IPS-18c (cell line): ENCODE measurements at regions not wholly inside any gene's neighbourhood (a gene's known extent, or its start where the extent isn't known, plus 50 kb on each side); places are given as distances from the start of the nearest gene placed in this dataset.

ENCODE experiments used
- H3K4me3 ChIP-seq: 2 replicates; pipeline ENCODE4 v1.7.0; 2013; ENCODE audit warnings: low read depth, mild to moderate bottlenecking, low read length, moderate library complexity; ENCODE audit not compliant: insufficient read depth
- H3K9me3 ChIP-seq: one replicate; pipeline ENCODE4 v1.6.1; 2013; ENCODE audit warnings: mild to moderate bottlenecking, low read length, moderate library complexity; ENCODE audit not compliant: control insufficient read depth, insufficient read depth

DNA sequence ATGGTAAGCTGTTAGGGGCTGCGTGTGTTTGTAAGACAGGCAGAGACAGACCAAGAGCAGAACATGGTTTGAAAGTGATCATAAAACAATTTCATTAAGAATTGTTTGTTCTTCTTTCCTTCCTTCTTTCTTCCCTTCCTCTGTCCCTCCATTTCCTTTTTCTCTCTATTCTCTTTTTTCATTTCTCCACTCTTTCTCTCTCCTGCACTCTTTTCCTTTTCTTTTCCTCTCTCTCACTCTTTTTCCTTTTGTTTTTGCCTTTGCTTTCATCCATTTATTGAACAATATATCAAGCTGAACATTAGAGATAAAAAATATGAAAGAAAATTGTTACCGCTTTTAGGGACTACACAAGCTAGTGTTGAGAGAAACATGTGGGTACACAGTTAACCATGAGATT lies 62.2 kb upstream of the GOLIM4 start:
- H3K4me3 ChIP-seq, result no peak overlapping the region
- H3K9me3 ChIP-seq, result no peaks in the 10 kb centered on the region

DNA sequence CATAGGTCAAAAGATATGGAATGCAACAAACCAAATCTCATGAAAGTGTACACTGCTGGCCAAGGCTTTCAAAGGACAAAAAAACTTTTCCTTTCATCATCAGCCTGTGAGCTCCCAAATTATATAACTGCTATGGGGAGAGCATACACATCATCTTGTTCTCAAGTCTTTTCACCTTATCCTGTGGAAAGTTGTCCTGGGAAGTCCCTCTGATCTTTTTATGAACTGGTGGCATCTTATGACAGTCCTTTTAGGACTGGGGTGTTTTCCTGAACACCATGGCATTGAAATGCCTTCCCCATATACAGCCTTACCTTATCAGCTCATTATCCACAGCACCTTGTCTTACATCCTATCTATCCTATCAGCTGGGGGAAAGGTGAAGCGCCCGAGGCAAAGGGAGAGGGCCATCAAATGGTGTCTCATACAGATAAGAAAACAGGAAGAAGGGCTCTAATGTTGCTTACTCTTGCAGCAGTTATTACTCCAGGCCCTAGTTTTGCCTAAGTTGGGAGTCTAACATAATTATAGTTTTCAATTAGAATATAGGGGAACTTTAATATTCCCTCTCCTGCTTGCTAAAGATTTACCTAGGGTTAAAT lies 61.5 kb upstream of the GOLIM4 start:
- no peak overlapping the region for H3K4me3 ChIP-seq
- peaks cover 2% of the 10 kb centered on the region for H3K9me3 ChIP-seq

DNA sequence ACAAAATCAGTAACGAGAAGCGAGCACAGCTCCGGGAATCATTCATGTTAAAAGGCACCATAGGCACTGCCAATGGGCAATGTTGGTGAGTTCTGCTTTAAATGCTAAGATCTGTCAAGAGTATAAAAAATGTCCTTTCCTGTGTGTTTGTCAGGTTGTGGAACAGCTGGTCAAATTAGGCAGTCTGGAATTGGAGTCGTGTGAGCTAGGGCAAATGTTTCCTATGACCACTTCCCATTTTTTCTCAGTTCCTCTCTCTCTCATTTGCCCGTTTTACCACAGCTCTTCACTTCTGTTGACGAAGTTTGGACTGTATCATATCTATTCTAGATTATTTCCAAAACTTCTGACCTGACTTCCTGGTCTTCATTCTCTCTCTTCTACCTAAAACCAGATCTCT lies 60.8 kb upstream of the GOLIM4 start:
- H3K4me3 ChIP-seq, result no peak overlapping the region
- peaks cover 4% of the 10 kb centered on the region for H3K9me3 ChIP-seq

- peaks cover 4% of the 10 kb centered on the region for H3K9me3 ChIP-seq
- H3K4me3 ChIP-seq, result no peak overlapping the region
These were observed 59.6 kb upstream of the GOLIM4 start for GRCh38 chr3:168155303-168155702.

DNA sequence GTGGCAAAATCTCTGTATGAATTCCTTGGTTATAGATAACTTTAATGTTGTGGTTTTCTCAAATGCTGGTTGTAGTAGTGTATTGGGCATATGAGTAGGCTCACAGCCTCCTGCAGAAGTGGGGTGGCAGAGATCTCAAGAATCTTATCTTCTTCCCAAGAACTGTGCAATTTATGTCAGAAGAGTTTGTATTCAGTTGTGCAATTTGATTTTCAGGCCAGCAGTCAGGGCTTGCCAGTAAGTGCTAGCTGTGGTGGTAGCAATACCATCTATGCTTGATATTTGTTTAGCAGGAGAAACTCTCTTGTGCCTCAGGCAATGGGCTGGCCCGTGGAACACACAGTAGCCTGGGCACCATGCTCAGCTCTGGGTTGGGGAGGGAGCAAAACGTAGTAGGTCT lies 58.4 kb upstream of the GOLIM4 start:
- Histone ChIP-seq H3K4me3 (no peak overlapping the region), H3K9me3 (peaks cover 4% of the 10 kb centered on the region)

DNA sequence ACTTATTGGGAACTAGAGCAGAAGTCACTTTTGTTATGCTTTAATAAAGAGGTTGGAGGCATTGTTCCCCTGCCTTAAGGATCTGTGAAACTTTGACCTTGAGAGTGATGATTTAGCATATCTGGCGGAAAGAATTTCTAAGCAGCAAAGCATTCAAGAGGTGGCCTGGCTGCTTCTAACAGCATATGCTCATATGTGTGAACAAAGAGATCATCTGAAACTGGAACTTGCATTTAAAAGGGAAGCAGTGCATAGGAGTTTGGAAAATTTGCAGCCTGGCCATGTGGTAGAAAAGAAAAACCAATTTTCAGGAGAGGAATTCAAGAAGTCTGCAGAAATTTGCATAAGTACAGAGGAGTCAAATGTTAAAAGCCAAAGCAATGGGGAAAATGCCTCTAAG lies 56.4 kb upstream of the GOLIM4 start:
- Histone ChIP-seq H3K9me3 (peaks cover 4% of the 10 kb centered on the region), H3K4me3 (no peak overlapping the region)
